Cardiac fibroblast (primary cell): ENCODE measurements at regions not wholly inside any gene's neighbourhood (a gene's known extent, or its start where the extent isn't known, plus 50 kb on each side); places are given as distances from the start of the nearest gene placed in this dataset.

Experiments used
- DNase-seq, 2 donors: peaks; one replicate each; pipeline versions ENCODE4 v3.0.0 to v3.0.0-alpha.2; 2010; ENCODE audit warnings: low read depth in 2 of 2
- H3K4me3 ChIP-seq, 2 donors: replicated peaks in 1 of 2; 1 replicate in 1 of 2; 2 replicates in 1 of 2; pipeline ENCODE4 v1.5.1; 2011; ENCODE audit warnings: low read depth in 2 of 2, low read length in 2 of 2, mild to moderate bottlenecking in 2 of 2, moderate library complexity in 1 of 2
- TF ChIP-seq, protein P1 (sequence below): IDR thresholded peaks from one replicate; pipeline ENCODE4 v1.5.1; 2011; ENCODE audit warnings: low read depth, mild to moderate bottlenecking, low read length, inconsistent platforms

GRCh38 chr1:4461726-4462290 is 192.6 kb upstream of the AJAP1 start:
- no peak for DNase-seq
- no peak overlapping the region for H3K4me3 ChIP-seq
- TF ChIP-seq, protein P1, sequence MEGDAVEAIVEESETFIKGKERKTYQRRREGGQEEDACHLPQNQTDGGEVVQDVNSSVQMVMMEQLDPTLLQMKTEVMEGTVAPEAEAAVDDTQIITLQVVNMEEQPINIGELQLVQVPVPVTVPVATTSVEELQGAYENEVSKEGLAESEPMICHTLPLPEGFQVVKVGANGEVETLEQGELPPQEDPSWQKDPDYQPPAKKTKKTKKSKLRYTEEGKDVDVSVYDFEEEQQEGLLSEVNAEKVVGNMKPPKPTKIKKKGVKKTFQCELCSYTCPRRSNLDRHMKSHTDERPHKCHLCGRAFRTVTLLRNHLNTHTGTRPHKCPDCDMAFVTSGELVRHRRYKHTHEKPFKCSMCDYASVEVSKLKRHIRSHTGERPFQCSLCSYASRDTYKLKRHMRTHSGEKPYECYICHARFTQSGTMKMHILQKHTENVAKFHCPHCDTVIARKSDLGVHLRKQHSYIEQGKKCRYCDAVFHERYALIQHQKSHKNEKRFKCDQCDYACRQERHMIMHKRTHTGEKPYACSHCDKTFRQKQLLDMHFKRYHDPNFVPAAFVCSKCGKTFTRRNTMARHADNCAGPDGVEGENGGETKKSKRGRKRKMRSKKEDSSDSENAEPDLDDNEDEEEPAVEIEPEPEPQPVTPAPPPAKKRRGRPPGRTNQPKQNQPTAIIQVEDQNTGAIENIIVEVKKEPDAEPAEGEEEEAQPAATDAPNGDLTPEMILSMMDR = no peak

DNA sequence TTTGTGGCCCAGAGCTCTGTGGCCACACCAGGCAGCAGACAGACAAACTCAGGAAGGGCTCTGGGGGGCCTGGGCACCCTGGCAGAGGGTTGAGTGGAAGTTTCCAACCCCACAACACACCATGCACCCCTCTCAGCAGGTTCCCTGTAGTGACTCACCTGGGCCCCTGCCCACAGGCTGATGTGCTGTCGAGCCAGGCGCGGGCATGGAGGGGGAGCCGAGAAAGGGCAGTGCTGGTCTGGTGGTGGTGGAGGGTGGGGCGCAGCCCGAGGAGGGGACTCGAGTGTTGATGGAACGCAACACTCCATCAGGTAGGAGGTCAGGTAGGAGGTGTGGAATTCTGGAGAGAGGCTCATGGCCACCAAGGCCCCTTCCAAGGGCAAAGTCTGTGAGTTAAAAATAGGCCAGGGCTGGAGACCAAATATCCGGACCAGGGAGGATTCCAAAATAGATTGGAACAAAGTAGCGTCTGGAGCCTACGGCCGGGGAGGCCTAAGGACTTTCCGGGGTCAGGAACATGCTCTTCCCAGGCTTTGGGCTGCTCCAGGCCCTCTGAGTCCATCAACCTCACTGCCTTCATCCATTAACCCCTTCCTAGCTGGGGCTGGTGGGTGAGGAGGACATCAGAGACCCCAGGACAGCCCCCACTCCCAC is 191.5 kb upstream of the AJAP1 start:
- no peak overlapping the region for H3K4me3 ChIP-seq
- no peak for DNase-seq
- TF ChIP-seq, protein P1 = no peak

DNA sequence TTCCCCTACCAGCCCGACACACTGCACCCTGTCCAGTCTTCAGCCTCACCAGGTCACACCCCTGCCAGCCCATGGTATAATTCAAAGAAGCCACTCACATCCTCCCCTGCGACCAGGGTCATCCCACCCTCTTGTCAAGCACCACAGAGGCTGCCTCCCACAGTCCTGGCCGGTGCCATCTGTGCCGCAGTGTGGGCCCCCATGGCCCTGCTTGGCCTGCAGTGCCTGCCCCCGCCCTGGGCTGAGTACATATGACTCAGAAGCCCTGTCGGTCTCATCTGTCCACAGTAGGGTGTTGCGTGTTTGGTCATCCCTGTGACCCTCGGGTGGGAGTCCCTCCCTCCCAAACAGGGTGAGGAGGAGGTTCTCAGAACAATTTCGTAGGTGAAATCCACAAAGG is 190.8 kb upstream of the AJAP1 start:
- TF ChIP-seq, protein P1 = no peak
- DNase-seq = no peak

GRCh38 chr1:4464478-4464877 is 189.9 kb upstream of the AJAP1 start:
- H3K4me3 ChIP-seq = no peak overlapping the region
- DNase-seq = no peak

More for the DNA sequence above, 190.8 kb upstream of the AJAP1 start:
- no peak overlapping the region for H3K4me3 ChIP-seq

GRCh38 chr1:4467241-4467640 is 187.2 kb upstream of the AJAP1 start:
- TF ChIP-seq, protein P1 = no peak
- DNase-seq = no peak
- H3K4me3 ChIP-seq = no peak overlapping the region

More at GRCh38 chr1:4464478-4464877, 189.9 kb upstream of the AJAP1 start:
- TF ChIP-seq, protein P1 = no peak

DNA sequence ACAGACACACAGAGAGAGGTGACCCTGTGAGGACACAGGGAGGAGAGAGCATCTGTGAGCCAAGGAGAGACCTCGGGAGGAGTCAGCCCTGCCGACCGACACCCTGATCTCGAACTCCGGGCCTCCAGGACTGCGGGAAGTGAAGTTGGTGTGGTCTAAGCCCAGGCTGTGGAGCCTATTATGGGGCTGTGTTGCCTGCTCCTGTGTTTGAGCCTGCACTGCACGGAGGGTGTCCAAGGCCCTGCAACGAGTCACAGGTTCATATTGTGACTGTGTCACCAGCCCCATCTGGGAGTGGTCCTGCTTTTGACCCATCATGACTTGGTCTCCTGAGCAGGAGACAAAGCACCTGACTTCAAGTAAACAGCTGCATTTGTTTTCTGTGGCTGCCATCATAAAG is 186.0 kb upstream of the AJAP1 start:
- TF ChIP-seq, protein P1 = no peak
- DNase-seq = no peak
- no peak overlapping the region for H3K4me3 ChIP-seq
